NCI-H2171 treated with DMSO at 0.1 percent for 48 hours (cell line): ENCODE measurements at regions not wholly inside any gene's neighbourhood (a gene's known extent, or its start where the extent isn't known, plus 50 kb on each side); places are given as distances from the start of the nearest gene placed in this dataset.
"Not testable (repeated sequence)": the region's sequence is repeated elsewhere in the genome, so short reads cannot be mapped to it uniquely, and the experiment has no call there.

ENCODE experiments used
- DNase-seq: peaks from one replicate; lab custom pipeline; 2025; lab: John Stamatoyannopoulos, UW

DNA sequence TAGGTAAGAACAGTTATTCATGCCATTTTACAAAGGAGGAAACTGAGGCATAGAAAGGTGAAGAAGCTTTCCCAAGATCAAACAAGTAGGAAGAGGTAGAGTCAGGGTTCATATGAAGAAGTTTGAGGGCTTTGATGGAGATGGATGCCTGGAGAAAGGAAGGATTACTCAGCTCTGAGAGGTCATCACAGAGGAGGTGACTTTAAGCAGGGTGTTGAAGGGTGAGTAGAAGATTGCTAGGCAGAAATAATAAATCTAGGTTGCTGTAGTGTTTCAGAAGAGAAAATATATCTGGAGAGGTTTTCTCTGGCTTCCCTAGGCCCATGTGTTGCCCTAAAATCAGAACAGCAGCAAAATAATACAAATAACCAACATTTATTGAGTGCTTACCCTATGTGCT, 196.3 kb downstream of the PALM2AKAP2 start:
- DNase-seq = no peak

DNA sequence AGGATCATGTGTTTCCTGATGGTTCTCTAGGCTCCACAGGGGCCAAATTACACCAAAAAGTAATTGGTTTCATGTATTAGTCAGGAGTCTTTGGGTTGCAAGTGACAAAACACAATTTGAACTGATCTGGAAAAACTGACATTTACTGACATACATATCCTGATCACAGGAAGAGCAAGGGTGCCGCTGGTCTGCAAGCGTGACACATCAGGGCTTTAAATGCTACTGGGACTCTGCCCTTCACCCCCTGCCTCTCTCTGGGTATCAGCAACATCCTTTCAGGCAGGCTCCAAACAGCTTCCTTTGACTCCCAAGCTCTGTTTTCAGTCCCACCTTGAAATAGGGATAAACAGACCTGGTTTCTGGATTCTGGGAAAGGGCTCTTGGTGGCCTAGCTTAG, 197.5 kb downstream of the PALM2AKAP2 start:
- DNase-seq = no peak

DNA sequence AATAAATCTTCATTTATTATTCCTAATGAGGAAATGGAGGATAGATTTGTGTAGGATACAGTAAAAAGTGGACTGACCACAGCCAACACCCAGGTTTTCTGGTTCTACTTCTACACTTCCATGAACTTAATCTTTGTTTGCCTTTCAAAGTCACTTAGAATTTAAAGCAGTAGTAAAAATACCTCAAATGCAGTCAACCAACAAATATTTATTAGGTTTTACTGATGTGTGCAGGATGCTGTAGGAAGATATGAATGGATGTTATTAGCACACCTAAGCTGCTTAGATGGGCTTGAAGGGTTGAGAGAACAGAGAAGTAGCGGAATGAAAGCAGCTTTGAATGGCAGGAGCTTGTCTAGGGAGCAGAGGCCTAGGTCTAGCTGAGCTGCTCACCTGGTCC, 201.1 kb downstream of the PALM2AKAP2 start:
- DNase-seq = no peak

DNA sequence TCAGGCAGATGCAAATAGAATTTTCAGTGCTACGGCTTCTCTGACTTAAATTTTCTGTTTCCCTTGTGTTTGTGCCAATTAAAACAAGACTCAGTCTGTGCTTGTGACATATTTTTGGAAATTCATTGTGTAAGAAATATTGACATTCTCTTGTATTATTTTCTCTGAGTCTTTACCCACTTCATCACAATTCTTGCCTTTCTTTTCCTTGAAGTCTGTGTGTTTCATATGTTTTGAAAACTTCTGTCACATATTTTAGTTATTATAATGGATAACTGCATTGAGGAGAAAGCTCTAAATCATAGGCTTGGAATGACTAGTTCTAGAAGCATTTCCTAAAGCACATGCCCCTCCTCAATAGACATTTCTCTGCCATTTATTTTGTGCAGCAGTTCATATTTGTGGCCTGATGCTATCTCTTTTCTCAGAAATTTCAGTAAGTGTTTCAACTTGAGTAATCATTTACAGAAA, 206.6 kb downstream of the PALM2AKAP2 start:
- no peak for DNase-seq

DNA sequence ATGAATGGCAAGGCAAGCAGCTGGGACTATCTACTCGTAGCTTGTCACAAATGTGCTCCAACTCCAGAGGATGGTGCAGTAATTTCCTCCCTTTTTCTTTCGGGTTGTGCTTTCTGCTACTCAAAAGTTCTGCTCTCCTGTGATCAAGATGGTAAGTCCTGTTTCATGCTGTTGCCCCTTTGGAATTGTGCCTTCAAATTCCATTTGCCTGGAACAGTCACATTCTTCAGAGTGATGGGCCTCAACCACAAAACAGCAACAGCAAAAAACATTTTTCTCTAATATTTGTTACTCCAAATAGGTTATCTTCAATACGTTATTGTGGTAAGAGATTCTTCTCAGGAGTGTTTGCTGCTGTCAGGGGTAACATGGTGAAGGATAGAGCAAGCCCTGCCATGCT, 209.3 kb downstream of the PALM2AKAP2 start:
- no peak for DNase-seq

DNA sequence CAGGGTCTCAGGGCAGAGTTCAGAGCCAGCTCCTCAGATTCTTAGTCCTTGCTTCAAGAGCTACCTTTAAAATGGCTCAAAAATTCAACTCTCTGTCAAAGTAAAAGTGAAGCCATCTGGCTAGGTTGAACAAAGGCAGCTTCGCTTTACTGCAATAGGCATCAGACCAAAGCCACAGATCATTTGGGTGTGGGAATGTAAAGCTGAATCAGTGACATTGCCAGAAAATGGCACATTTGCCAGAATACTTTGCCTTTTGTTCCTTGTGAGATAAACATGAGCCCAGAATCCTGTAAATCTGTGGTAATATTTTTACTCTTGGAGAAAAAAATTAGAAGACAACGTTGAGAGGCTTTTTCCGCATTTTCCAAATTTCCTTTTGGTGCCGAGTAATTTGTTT, 210.5 kb downstream of the PALM2AKAP2 start:
- no peak for DNase-seq

DNA sequence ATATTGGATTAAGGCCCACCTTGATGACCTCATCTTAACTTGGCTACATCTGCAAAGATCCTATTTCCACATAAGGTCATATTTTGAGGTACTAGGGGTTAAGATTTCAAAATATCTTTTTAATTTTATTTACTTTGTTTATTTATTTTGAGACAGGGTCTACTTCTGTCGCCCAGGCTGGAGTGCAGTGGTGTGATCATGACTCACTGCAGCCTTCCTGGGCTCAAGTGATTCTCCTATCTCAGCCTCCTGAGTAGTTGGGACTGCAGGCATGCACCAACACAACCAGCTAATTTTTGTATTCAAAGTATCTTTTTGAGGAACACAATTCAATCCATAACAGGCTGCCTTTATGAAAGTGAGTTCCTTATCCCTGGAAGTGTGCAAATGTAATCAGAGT, 212.3 kb downstream of the PALM2AKAP2 start:
- DNase-seq = no peak

DNA sequence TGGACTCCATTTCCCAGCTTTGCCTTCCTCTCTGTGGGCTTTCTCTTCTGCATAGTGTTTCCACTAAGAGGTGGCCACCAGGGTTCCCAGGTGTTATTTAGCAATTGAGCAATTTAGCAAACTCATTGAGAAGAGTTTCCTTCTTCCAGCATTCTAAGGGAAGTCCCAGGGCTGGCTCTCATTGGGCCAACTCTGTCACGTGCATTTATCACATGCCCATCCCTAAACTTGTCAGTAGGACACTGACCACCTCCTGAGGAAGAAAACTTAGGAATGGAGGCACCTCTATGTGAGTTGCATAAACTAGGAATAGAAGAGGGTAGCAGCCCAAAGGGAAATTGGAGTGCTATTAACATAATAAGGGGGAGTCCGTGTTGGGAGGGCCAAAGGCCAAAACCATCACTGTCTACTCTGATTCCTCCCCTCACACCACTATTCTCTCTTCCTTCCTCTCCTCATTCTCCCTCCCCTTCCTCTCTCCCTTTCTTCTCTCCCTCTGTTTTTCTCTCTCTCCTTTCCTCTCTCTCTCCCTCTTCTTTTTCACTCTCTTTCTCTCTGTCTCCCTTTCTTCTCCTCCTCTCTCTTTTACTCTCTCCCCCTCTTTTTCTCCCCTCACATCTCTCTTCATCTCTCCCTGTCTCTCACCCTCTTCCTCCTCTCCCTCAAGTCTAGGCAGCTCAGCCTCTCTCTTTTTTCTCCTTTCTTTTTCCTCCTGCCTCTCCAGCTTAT, 213.4 kb downstream of the PALM2AKAP2 start:
- DNase-seq = no peak

DNA sequence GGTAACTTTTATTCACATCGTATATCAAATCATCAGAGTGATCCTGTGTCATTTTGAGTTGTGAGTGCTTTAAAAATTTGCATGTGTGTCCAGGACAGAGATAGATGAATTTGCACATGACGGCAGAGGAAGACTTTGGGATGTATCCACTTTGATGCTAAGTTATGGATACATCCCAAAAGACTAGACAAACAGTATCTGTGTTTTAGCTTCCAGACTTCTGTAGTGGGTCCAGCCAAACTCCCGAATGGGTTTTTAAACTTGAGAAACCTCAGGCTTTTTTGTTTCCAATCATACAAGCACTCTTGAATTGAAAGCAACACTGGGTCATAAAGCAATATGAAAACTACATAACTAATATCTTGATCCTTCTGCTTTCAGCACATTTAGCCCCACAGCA, 213.8 kb downstream of the C9orf152 start:
- DNase-seq = no peak

DNA sequence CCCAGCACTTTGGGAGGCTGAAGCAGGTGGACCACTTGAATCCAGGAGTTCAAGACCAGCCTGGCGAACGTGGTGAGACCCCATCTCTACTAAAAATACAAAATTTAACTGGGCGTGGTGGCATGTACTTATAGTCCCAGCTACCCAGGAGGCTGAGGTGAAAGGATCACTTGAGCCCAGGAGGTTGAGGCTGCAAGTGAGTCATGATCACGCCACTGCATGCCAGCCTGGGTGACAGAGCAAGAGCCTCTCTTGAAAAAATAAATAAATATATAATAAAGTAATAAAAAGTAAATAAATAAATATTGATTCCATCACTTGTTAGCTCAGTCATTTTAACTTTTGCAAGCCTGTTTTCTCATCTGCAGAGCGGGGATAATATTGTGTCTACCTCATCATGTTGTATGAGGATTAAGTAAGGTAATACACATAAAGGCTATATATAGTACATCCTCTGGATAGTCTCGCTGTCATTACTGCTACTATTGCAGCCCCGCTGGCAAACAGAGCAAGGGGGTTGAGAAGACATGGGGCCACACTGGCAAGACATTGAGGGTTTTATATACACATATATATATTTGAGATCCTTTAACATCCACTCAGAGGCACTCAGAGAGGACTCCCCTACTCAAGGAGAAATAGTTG, 210.9 kb downstream of the C9orf152 start:
- no peak for DNase-seq

DNA sequence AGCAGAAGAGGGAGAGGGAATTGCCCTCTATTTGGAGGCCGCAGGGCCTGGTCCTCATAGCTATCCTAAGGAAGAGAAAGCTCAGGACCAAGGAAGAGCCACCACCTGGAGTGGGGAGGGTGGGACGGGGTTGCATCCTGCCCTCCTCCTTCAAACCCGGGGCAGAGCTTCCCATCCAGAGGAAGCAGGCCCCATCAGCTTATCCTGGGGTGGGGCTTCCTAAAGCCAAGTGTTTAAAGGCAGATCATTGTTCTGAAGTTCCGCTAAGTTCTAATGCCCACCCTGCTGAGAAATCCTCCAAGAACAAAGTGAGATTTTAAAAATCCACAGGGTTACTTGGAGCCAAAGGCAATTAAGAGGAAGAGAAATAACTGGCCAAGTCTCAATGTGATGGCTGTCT, 210.3 kb downstream of the C9orf152 start:
- DNase-seq = no peak

DNA sequence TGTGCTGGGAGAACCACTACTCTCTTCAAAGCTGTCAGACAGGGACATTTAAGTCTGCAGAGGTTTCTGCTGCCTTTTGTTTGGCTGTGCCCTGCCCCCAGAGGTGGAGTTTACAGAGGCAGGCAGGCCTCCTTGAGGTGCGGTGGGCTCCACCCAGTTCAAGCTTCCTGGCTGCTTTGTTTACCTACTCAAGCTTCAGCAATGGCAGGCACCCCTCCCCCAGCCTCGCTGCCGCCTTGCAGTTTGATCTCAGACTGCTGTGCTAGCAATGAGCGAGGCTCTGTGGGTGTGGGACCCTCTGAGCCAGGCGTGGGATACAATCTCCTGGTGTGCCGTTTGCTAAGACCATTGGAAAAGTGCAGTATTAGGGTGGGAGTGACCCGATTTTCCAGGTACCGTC, 202.4 kb downstream of the C9orf152 start:
- DNase-seq = not testable (repeated sequence)

DNA sequence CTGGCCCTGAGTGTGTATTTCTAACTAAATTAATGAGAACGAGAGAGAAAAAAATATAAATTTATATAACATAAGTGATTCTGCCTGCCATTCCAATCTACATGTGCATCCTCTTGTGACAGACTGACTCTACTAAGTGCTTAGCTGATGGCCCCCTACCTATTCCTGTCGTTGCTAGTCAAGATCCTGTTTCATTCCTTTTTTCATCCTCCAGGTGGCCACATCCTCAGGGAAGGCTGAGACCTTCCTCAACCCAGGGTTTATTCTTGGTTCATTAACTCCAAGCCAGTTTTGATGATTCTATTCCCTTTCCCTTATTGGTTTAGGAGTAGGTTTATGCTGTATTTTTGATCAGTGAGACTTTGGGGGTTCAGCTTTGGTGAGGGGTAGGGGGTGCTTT, 201.3 kb downstream of the C9orf152 start:
- peak; percentile 56 for DNase-seq

DNA sequence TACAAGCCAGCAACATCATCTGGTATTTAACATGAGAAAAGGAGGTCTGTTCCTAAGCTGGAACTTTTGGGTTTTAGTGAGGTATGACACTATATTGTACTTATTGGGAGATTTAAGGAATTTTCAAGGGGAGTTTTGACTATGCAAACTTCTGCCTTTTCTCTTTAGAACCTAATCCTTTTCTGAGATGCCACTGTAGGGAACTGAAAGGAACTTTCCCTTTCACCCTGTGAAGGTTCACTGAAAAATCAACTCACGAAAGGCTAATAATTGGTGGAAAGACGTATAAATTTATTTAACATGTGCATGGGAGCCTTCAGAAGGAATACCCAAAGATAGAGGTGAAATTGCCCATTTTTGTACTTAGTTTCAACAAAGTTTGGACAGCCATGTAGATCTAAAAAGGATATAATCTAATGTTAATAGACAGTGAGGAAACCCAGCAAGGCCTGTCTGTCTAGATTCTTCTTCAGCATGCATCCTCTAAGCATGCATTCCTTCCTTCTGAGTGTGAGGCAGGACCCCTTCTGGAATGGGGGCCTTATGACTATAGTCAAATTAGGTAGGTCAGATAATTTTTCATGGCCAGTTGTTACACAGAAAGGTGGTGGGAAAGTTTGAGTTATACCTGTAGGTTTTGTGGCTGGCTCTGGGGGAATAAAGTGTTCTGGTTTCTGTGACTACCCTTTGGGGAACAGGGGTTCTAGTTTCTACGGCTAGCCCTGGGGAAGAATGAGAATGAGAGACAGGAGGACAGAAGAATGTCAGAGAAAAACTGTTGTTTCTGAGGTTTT, 200.3 kb downstream of the C9orf152 start:
- DNase-seq = no peak

DNA sequence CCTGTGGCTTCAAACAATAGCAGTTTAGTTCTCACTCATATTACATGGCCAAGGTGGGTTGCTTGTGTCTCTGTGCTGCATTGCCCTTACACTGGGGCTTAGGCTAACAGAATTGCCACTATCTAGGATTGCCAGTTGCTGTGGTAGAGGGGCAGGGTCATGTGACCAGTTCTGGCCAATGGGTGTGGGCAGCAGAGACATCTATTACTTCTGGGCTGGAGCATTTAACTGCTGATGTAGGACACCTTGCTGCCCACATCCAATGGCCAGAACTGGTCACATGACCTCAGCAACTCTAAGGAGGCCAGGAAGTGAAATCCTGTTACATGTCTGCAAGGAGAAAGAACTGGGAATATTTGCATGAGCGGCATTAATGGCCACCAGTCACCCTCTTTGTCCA, 199.3 kb downstream of the C9orf152 start:
- DNase-seq = no peak

DNA sequence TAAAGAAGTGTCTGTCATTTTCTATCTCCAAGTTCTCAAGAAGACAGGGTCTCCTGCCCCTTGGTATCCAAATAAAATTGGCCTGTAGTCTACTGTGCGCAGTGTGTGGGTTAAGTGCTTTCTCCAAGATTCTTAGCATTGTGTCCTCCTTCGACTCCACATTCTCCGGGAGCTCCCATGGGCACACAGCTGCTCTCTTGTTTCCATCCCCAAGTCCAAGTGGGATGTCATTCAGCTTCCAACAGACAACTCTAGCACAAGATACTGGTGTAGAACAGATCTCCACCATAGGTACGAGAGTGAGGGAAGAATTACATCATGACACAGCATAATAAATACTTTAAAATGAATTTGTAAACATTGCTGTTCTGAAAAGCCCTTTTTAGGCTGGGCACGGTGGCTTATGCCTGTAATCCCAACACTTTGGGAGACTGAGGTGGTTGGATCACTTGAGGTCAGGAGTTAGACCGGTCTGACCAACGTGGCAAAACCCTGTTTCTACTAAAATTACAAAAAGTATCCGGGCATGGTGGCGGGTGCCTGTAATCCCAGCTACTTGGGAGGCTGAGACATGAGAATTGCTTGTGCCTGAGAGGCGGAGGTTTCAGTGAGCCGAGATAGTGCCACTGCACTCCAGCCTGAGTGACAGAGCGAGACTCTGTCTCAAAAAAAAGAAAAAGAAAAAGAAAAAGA, 196.2 kb downstream of the C9orf152 start:
- no peak for DNase-seq

DNA sequence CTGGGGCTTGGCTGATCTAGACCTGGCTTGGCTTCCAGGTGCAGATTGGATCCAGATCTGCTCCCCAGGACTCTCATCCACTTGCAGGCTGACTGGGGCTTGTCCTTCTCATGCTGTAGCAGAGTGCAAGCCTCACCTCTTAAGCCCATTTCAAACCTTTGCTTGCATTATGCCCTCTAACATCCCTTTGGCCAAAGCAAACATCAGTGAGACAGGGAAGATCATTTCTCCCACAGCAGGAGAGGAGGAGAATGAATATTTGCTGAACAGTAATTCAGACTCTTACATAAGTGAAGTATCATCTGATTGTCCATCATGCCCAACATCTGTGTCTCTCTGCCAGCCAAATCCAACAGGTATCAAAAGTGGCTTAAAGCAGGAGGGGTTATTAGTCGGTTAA, 194.9 kb downstream of the C9orf152 start:
- no peak for DNase-seq

DNA sequence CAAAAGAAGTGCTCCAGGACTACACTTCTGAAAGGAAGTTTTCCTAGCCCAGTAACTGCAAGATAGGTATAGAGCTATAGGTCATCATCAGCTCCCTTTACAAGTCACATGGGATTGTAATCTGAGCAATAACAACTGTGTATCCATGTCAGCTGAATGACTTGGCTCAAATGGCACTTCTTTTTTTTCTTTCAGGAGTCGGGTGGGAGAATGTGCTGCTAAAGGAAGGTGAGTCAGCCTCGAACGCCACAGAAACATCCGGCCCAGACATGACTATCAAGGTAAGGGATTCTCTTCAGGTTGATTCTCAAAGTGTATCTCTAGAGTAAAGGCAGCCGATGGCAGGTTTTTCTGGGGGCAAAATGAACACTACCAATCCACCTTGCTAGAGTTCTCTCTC, 192.2 kb downstream of the C9orf152 start:
- peak; percentile 72 for DNase-seq

DNA sequence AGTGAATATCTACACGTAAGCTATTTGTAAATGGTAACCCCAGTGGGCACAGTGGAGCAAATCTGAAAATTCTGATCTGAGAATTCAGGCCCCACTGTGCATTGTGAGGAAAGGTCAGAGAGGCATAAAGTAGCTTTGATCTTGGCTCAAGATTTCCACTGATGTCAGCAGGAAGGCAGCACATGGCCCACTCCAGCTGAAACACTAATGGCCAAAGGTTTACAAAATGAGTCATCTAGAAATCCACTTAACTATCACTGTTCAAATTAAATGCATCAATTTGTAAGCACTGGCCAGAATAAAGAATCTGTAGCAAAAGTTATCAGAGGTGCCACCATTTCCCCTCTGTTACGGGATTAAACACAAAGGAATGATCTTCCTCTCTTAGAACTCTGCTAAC, 191.6 kb downstream of the C9orf152 start:
- no peak for DNase-seq

DNA sequence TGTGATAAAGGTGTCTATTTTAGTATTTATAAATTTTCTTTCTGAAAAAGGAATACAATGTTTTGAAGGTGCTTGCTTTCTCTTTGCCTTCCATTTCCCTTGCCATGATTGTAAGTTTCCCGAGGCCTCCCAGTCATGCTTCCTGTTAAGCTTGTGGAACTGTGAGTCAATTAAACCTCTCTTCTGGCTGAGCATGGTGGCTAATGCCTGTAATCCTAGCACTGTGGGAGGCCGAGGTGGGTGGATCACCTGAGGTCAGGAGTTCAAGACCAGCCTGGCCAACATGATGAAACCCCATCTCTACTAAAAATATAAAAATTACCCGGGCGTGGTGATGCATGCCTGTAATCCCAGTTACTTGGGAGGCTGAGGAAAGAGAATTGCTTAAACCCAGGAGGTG, 187.7 kb downstream of the C9orf152 start:
- DNase-seq = not testable (repeated sequence)

DNA sequence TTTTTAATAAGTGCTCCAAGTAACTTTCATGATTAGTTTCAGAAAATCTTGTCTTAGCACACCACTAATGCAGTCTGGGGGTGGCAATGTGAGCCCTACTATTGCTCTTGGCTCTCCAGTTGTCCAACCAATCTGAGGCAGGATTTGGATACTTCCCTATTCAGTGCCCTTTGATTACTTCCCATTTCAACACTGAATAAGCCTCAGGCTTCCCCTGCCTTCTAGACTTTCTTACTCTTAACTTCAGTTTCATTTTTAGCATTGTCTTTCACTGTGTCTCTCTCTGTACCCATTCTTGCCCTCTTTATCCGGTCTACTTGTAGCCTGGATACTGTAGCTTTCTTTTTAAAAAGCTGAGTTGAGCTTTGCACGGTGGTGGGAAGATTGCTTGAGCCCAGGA, 186.1 kb downstream of the C9orf152 start:
- DNase-seq = no peak

DNA sequence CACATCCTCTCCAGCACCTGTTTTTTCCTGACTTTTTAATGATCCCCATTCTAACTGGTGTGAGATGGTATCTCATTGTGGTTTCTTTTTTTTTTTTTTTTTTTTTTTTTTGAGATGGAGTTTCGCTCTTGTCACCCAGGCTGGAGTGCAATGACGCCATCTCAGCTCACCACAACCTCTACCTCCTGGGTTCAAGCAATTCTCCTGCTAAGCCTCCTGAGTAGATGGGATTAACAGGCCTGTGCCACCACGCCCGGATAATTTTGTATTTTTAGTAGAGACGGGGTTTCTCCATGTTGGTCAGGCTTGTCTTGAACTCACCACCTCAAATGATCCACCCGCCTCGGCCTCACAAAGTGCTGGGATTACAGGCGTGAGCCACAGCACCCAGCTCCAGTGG, 184.7 kb downstream of the C9orf152 start:
- not testable (repeated sequence) for DNase-seq
